ENCODE measurements at regions not wholly inside any gene's neighbourhood (a gene's known extent, or its start where the extent isn't known, plus 50 kb on each side); places are given as distances from the start of the nearest gene placed in this dataset.

DNA sequence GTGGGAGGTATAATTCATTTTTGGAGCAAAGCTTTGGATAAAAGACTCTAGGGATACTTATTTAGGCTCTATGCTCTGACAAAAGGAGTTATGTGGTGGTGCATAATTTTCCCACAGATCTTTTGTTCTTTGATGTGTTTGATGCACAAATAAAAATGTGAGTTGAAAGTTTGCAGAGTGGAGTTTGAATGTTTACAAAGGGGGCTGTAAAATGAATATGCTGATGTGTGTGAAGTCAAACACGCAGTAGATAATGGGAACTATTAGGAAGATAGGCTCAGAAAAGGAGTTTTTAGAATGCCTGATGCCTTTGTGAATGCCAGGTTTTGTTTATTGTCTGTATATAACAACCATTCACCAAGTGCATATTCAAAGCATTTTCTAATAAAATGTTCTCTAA lies 545.0 kb upstream of the EPHA7 start:
- no peaks in the 10 kb centered on the region for H3K36me3 ChIP-seq (ENCODE audit: control insufficient read depth, insufficient read depth, low read length)
- no peak overlapping the region for H3K4me3 ChIP-seq (ENCODE audit: low read depth, low read length)
- DNase-seq (ENCODE audit: low read depth): no peak
- H3K27me3 ChIP-seq (ENCODE audit: control insufficient read depth, insufficient read depth, low read length): no peaks in the 10 kb centered on the region
- TF ChIP-seq, protein P1, sequence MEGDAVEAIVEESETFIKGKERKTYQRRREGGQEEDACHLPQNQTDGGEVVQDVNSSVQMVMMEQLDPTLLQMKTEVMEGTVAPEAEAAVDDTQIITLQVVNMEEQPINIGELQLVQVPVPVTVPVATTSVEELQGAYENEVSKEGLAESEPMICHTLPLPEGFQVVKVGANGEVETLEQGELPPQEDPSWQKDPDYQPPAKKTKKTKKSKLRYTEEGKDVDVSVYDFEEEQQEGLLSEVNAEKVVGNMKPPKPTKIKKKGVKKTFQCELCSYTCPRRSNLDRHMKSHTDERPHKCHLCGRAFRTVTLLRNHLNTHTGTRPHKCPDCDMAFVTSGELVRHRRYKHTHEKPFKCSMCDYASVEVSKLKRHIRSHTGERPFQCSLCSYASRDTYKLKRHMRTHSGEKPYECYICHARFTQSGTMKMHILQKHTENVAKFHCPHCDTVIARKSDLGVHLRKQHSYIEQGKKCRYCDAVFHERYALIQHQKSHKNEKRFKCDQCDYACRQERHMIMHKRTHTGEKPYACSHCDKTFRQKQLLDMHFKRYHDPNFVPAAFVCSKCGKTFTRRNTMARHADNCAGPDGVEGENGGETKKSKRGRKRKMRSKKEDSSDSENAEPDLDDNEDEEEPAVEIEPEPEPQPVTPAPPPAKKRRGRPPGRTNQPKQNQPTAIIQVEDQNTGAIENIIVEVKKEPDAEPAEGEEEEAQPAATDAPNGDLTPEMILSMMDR (IDR thresholded peaks at IDR 0.05; ENCODE audit: insufficient read depth, low read length, poor library complexity, severe bottlenecking): no peak

DNA sequence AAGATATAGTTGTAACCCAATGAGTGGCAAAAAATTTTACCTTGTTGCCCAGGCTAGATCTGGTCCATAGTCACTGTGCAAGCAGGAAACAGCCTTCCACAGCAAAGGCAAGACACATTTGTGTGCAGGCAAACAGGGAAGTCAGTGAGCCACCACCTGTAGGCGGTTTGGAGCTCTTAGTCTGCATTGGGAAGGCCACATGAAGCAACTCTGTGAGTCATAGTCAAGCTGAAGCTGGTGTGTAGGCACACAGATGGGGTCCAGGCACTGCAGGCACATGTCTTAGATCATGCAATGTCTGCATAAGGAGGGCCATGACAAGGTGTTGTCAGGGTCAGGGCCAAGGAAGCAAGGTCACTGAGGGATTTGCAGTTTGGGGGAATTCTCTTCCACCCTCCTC lies 543.2 kb upstream of the EPHA7 start:
- DNase-seq (ENCODE audit: low read depth): no peak
- Histone ChIP-seq H3K36me3 (ENCODE audit: control insufficient read depth, insufficient read depth, low read length) (no peaks in the 10 kb centered on the region), H3K27me3 (ENCODE audit: control insufficient read depth, insufficient read depth, low read length) (no peaks in the 10 kb centered on the region), H3K4me3 (ENCODE audit: low read depth, low read length) (no peak overlapping the region)
- TF ChIP-seq, protein P1 (IDR thresholded peaks at IDR 0.05; ENCODE audit: insufficient read depth, low read length, poor library complexity, severe bottlenecking): no peak

DNA sequence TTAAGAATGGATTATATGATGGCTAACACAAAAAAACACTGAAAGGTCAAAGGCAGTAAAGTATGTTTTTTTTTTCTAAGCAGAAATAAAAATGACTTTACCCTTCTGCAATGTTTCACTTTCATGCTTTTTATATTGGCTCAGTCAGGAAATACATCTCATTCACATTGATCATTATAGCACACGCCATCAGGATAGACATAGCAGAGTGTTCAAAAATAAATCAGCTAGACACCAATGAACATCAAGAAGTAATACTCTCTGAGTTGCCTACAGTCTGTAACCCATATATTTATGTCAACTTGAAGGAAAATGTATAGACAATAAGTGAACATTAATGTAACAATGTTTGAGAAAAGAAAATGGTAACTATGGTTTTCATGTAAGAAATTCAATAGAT lies 535.2 kb upstream of the EPHA7 start:
- no peak for DNase-seq (ENCODE audit: low read depth)
- Histone ChIP-seq H3K4me3 (ENCODE audit: low read depth, low read length) (no peak overlapping the region), H3K36me3 (ENCODE audit: control insufficient read depth, insufficient read depth, low read length) (no peaks in the 10 kb centered on the region), H3K27me3 (ENCODE audit: control insufficient read depth, insufficient read depth, low read length) (no peaks in the 10 kb centered on the region)
- TF ChIP-seq, protein P1 (IDR thresholded peaks at IDR 0.05; ENCODE audit: insufficient read depth, low read length, poor library complexity, severe bottlenecking): no peak

GRCh38 chr6:93943661-93944060 lies 524.3 kb upstream of the EPHA7 start:
- TF ChIP-seq, protein P1 (IDR thresholded peaks at IDR 0.05; ENCODE audit: insufficient read depth, low read length, poor library complexity, severe bottlenecking): no peak
- Histone ChIP-seq H3K4me3 (ENCODE audit: low read depth, low read length) (no peak overlapping the region), H3K36me3 (ENCODE audit: control insufficient read depth, insufficient read depth, low read length) (no peaks in the 10 kb centered on the region), H3K27me3 (ENCODE audit: control insufficient read depth, insufficient read depth, low read length) (no peaks in the 10 kb centered on the region)
- DNase-seq (ENCODE audit: low read depth): no peak

GRCh38 chr6:93940381-93940780 lies 521.0 kb upstream of the EPHA7 start:
- TF ChIP-seq, protein P1 (IDR thresholded peaks at IDR 0.05; ENCODE audit: insufficient read depth, low read length, poor library complexity, severe bottlenecking): no peak
- no peaks in the 10 kb centered on the region for H3K27me3 ChIP-seq (ENCODE audit: control insufficient read depth, insufficient read depth, low read length)

DNA sequence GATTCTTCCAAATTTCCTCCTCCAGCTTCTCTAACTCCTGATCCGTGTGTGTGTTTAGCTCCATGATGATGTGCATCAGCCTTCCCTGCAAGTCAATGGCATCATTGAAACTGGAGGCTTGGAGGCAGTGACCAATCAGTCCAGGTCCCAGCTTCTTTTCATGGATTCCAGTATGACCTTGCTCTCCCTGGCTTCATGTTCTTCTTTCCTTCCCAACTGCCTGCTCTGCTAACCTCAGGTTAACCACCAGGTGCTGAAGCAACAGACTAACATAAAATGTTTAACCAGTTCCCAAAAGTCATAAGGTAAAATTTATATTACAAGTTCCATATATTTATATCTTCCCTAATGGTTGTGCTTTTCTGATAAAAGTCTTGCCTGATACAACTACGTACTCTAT lies 512.8 kb upstream of the EPHA7 start:
- DNase-seq (ENCODE audit: low read depth): no peak
- TF ChIP-seq, protein P1 (IDR thresholded peaks at IDR 0.05; ENCODE audit: insufficient read depth, low read length, poor library complexity, severe bottlenecking): no peak
- no peaks in the 10 kb centered on the region for H3K36me3 ChIP-seq (ENCODE audit: control insufficient read depth, insufficient read depth, low read length)
- H3K4me3 ChIP-seq (ENCODE audit: low read depth, low read length): no peak overlapping the region
- H3K27me3 ChIP-seq (ENCODE audit: control insufficient read depth, insufficient read depth, low read length): no peaks in the 10 kb centered on the region

More at GRCh38 chr6:93940381-93940780, 521.0 kb upstream of the EPHA7 start:
- DNase-seq (ENCODE audit: low read depth): no peak
- Histone ChIP-seq H3K4me3 (ENCODE audit: low read depth, low read length) (no peak overlapping the region), H3K36me3 (ENCODE audit: control insufficient read depth, insufficient read depth, low read length) (no peaks in the 10 kb centered on the region)

All from kidney epithelial cell (primary cell).